ENCODE measurements at regions not wholly inside any gene's neighbourhood (a gene's known extent, or its start where the extent isn't known, plus 50 kb on each side); places are given as distances from the start of the nearest gene placed in this dataset.

DNA sequence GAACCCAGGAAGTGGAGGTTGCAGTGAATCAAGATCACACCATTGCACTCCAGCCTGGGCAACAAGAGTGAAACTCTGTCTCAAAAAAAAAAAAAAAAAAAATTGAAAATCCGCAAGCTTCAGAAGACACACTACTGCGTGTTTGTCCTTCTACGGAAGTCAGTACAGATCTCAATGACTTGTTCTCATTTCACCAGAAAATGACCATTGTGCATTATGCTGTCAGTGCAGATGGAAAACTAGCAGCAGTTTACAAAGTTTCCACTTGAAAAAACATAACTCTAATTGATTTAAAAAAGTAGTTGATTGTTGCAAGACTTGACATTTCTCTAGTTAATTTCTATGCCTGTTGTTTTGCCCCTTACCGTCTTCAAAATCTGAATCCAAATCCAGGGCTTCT lies 298.0 kb upstream of the DMRT1 start:
- TF ChIP-seq POLR2A (IDR thresholded peaks at IDR 0.05; ENCODE audit: low read depth, low read length): no peak
- TF ChIP-seq TAF1 (IDR thresholded peaks at IDR 0.05; ENCODE audit: low read depth, low read length): no peak
- TF ChIP-seq POLR2AphosphoS5 (IDR thresholded peaks at IDR 0.05; ENCODE audit: low read depth, low read length): no peak
- no peak for TF ChIP-seq PAX5 (IDR thresholded peaks at IDR 0.05; ENCODE audit: insufficient read depth, low read length, severe bottlenecking)

All from GM12891 (cell line).